Activated T-cell treated with anti-CD3 and anti-CD28 coated beads, Interleukin-2, amount 50 U/mL, for 72 hours (primary cell): ENCODE measurements at regions not wholly inside any gene's neighbourhood (a gene's known extent, or its start where the extent isn't known, plus 50 kb on each side); places are given as distances from the start of the nearest gene placed in this dataset.

Experiments used
- ATAC-seq, 2 donors: fragments of 150-1000 bp; cut with Tn5 transposase; replicated peaks in 1 of 2; 2 replicates each; pipeline ENCODE4 v1.10.0; 2021; ENCODE audit warnings: moderate library complexity in 2 of 2, mild to moderate bottlenecking in 1 of 2
- DNase-seq, 2 donors: peaks; one replicate each; pipeline ENCODE4 v3.0.0; 2021 to 2022; ENCODE audit warnings: mixed read lengths in 1 of 2
- H3K27ac Mint-ChIP-seq: one replicate; pipeline ENCODE4 v1.8.0; 2022; ENCODE audit warnings: mild to moderate bottlenecking, moderate library complexity, mixed read lengths
- H3K27me3 Mint-ChIP-seq: one replicate; pipeline ENCODE4 v1.8.0; 2022; ENCODE audit warnings: low read depth, mixed read lengths
- H3K36me3 Mint-ChIP-seq, 2 donors: one replicate each; pipeline ENCODE4 v1.8.0; 2022; ENCODE audit warnings: mixed read lengths in 2 of 2, mild to moderate bottlenecking in 1 of 2; ENCODE audit not compliant: insufficient read depth in 2 of 2
- H3K4me1 Mint-ChIP-seq: one replicate; pipeline ENCODE4 v1.8.0; 2022; ENCODE audit warnings: low read depth, mixed read lengths
- H3K4me3 Mint-ChIP-seq, 2 donors: one replicate each; pipeline ENCODE4 v1.8.0; 2022; ENCODE audit warnings: mild to moderate bottlenecking in 2 of 2, mixed read lengths in 2 of 2, moderate library complexity in 2 of 2
- H3K9me3 Mint-ChIP-seq, 2 donors: one replicate each; pipeline ENCODE4 v1.8.0; 2022; ENCODE audit warnings: mixed read lengths in 2 of 2

DNA sequence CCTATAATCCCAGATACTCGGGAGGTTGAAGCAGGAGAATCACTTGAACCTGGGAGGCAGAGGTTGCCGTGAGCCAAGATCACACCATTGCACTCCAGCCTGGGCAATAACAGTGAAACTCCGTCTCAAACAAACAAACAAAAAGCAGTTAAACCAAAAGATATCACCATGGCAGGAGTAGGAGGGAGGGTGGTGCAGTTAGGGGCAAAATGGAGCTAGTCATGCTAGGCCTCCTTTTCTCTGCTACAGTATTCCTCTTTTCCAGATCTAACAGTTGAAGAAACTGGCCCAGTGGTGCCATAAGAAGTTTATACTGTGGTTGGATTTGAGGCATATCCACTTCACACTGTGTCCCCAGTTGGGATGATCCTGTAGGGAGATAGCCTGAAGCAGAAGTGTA lies 261.6 kb downstream of the SKIDA1 start:
- ATAC-seq (no peak), DNase-seq (no peak)
- H3K27ac Mint-ChIP-seq, result no peak overlapping the region
- no peaks in the 10 kb centered on the region for H3K4me1 Mint-ChIP-seq
- no peak overlapping the region for H3K4me3 Mint-ChIP-seq
- peaks cover 0 to 2% of the 10 kb centered on the region in 2 donors for H3K36me3 Mint-ChIP-seq
- no peaks in the 10 kb centered on the region for H3K9me3 Mint-ChIP-seq
- no peaks in the 10 kb centered on the region for H3K27me3 Mint-ChIP-seq

- Mint-ChIP-seq H3K9me3 (no peaks in the 10 kb centered on the region), H3K4me1 (no peaks in the 10 kb centered on the region), H3K36me3 (peaks cover 0 to 2% of the 10 kb centered on the region in 2 donors), H3K4me3 (no peak overlapping the region), H3K27ac (no peak overlapping the region), H3K27me3 (no peaks in the 10 kb centered on the region)
- DNase-seq (no peak), ATAC-seq (no peak)
These were observed 262.1 kb downstream of the SKIDA1 start for GRCh38 chr10:21263263-21263803.

GRCh38 chr10:21261842-21262294 lies 263.6 kb downstream of the SKIDA1 start:
- no peak for DNase-seq
- no peaks in the 10 kb centered on the region for H3K4me1 Mint-ChIP-seq
- H3K9me3 Mint-ChIP-seq, result no peaks in the 10 kb centered on the region
- H3K36me3 Mint-ChIP-seq, result peaks cover 0 to 2% of the 10 kb centered on the region in 2 donors
- H3K27me3 Mint-ChIP-seq, result no peaks in the 10 kb centered on the region
- no peak for ATAC-seq
- H3K27ac Mint-ChIP-seq, result no peak overlapping the region
- H3K4me3 Mint-ChIP-seq, result no peak overlapping the region

GRCh38 chr10:21260506-21261149 lies 264.9 kb downstream of the SKIDA1 start:
- Mint-ChIP-seq H3K9me3 (no peaks in the 10 kb centered on the region), H3K4me1 (no peaks in the 10 kb centered on the region), H3K27me3 (no peaks in the 10 kb centered on the region), H3K36me3 (peaks cover 0 to 2% of the 10 kb centered on the region in 2 donors), H3K4me3 (no peak overlapping the region), H3K27ac (no peak overlapping the region)
- ATAC-seq, result no peak
- no peak for DNase-seq

DNA sequence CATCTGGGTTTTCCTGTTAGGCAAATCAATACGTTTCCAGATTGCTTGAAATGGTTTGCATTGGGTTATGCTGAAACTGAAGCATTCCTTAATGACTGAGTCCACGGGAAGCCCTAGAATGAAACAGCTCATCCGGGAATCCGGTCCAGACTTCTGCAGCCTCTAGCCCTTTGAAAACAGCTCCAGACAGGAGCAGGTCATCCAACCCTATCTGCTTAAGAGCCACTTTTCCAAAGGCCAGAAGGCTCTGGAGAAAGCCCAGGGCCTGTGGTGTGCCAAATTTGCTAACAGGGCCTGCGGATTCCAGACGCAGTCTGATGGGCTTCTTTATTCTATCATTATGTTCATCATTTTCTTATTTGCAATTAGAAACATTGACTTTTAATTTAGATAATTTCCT lies 265.4 kb downstream of the SKIDA1 start:
- ATAC-seq (no peak), DNase-seq (no peak)
- Mint-ChIP-seq H3K4me3 (no peak overlapping the region), H3K27me3 (no peaks in the 10 kb centered on the region), H3K27ac (no peak overlapping the region), H3K9me3 (no peaks in the 10 kb centered on the region), H3K4me1 (no peaks in the 10 kb centered on the region), H3K36me3 (no peaks in the 10 kb centered on the region)

GRCh38 chr10:21257919-21258318 lies 267.6 kb downstream of the SKIDA1 start:
- Mint-ChIP-seq H3K9me3 (no peaks in the 10 kb centered on the region), H3K27me3 (no peaks in the 10 kb centered on the region), H3K4me1 (no peaks in the 10 kb centered on the region), H3K27ac (no peak overlapping the region), H3K4me3 (no peak overlapping the region), H3K36me3 (no peaks in the 10 kb centered on the region)
- ATAC-seq, result no peak
- DNase-seq, result no peak

- Mint-ChIP-seq H3K9me3 (no peaks in the 10 kb centered on the region), H3K27me3 (no peaks in the 10 kb centered on the region), H3K36me3 (no peaks in the 10 kb centered on the region), H3K4me3 (no peak overlapping the region), H3K27ac (no peak overlapping the region), H3K4me1 (no peaks in the 10 kb centered on the region)
- ATAC-seq (no peak), DNase-seq (no peak)
These were observed 268.3 kb downstream of the SKIDA1 start for GRCh38 chr10:21257191-21257590.

DNA sequence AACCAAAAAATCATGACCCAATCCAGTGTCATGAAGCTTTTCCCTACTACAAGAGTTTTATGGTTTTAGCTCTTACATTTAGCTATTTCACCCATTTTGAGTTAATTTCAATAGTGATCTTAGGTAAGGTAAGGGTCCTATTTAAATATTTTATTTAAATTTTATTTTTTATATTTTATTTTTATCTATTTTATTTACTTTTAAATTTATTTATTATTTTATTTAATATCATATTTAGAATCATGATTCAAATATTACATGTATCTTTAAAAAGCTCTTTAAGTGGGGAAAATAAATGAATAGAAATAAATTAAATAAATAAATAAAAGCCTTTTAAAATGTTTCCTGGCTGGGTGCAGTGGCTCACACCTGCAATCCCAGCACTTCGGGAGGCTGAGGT lies 276.0 kb downstream of the SKIDA1 start:
- H3K27ac Mint-ChIP-seq, result no peak overlapping the region
- no peak for DNase-seq
- H3K4me1 Mint-ChIP-seq, result no peaks in the 10 kb centered on the region
- H3K36me3 Mint-ChIP-seq, result no peaks in the 10 kb centered on the region
- ATAC-seq, result no peak
- peaks cover 0 to 3% of the 10 kb centered on the region in 2 donors for H3K9me3 Mint-ChIP-seq
- H3K27me3 Mint-ChIP-seq, result peaks cover 9% of the 10 kb centered on the region
- H3K4me3 Mint-ChIP-seq, result no peak overlapping the region

DNA sequence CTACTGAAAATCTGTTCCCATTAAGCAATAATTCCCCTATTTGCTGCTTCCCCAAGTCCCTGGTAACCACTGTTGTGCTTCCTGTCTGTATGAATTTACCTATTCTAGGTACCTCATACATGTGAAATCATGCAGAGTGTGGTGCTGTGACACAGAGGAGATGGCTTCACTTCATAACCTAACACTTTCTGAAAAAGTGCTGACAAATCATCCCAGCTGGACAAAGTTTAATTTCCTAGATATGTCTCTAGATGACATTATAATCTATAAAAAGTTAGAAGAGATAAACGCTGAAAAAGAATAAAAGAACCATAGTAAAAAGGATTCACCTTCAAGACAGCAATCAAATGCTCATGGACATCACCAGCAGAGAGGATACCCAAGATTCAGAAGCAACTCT lies 277.9 kb downstream of the SKIDA1 start:
- H3K4me3 Mint-ChIP-seq, result no peak overlapping the region
- DNase-seq (no peak), ATAC-seq (no peak)
- H3K36me3 Mint-ChIP-seq, result no peaks in the 10 kb centered on the region
- H3K4me1 Mint-ChIP-seq, result no peaks in the 10 kb centered on the region
- no peak overlapping the region for H3K27ac Mint-ChIP-seq
- peaks cover 9% of the 10 kb centered on the region for H3K27me3 Mint-ChIP-seq
- peaks cover 0 to 3% of the 10 kb centered on the region in 2 donors for H3K9me3 Mint-ChIP-seq

- DNase-seq, result no peak
- peaks cover 9% of the 10 kb centered on the region for H3K27me3 Mint-ChIP-seq
- no peaks in the 10 kb centered on the region for H3K4me1 Mint-ChIP-seq
- no peak for ATAC-seq
- H3K4me3 Mint-ChIP-seq, result no peak overlapping the region
- H3K9me3 Mint-ChIP-seq, result peaks cover 0 to 3% of the 10 kb centered on the region in 2 donors
- H3K36me3 Mint-ChIP-seq, result no peaks in the 10 kb centered on the region
- H3K27ac Mint-ChIP-seq, result no peak overlapping the region
These were observed 279.3 kb downstream of the SKIDA1 start for GRCh38 chr10:21246178-21246577.

GRCh38 chr10:21243748-21244257 lies 281.7 kb downstream of the SKIDA1 start:
- Mint-ChIP-seq H3K4me3 (no peak overlapping the region), H3K36me3 (no peaks in the 10 kb centered on the region)
- ATAC-seq, result no peak

GRCh38 chr10:21242915-21243314 lies 282.6 kb downstream of the SKIDA1 start:
- ATAC-seq (no peak), DNase-seq (no peak)
- Mint-ChIP-seq H3K27me3 (no peaks in the 10 kb centered on the region), H3K4me3 (no peak overlapping the region), H3K9me3 (peaks cover 0 to 2% of the 10 kb centered on the region in 2 donors), H3K27ac (no peak overlapping the region), H3K4me1 (no peaks in the 10 kb centered on the region), H3K36me3 (no peaks in the 10 kb centered on the region)

More at GRCh38 chr10:21243748-21244257, 281.7 kb downstream of the SKIDA1 start:
- peaks cover 0 to 3% of the 10 kb centered on the region in 2 donors for H3K9me3 Mint-ChIP-seq
- no peak for DNase-seq
- H3K27me3 Mint-ChIP-seq, result peaks cover 7% of the 10 kb centered on the region
- no peaks in the 10 kb centered on the region for H3K4me1 Mint-ChIP-seq
- H3K27ac Mint-ChIP-seq, result no peak overlapping the region

DNA sequence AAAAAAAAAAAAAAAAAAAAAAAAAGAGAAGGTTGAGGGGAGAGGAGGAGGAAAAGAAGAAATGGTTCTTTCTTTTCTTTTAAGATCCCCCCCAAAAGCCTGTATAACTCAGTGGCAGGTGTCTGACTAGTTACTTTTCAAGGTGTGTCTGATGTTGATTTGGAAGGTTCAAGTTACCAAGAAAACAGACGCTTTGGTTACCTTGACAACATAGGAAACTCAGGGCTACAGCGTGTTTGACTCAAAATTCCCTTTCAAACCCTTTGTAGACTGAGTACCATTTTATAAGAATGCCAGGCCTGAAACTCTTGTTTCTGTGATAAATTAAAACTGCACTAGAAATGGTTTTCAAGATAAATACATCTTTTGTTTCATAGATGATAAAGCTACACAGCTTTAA lies 286.8 kb downstream of the SKIDA1 start:
- no peak overlapping the region for H3K4me3 Mint-ChIP-seq
- ATAC-seq (no peak), DNase-seq (no peak)
- H3K27me3 Mint-ChIP-seq, result no peaks in the 10 kb centered on the region
- H3K9me3 Mint-ChIP-seq, result no peaks in the 10 kb centered on the region
- H3K27ac Mint-ChIP-seq, result no peak overlapping the region
- no peaks in the 10 kb centered on the region for H3K36me3 Mint-ChIP-seq
- no peaks in the 10 kb centered on the region for H3K4me1 Mint-ChIP-seq

- ATAC-seq (no peak), DNase-seq (no peak)
- no peaks in the 10 kb centered on the region for H3K27me3 Mint-ChIP-seq
- no peaks in the 10 kb centered on the region for H3K4me1 Mint-ChIP-seq
- no peak overlapping the region for H3K4me3 Mint-ChIP-seq
- H3K36me3 Mint-ChIP-seq, result no peaks in the 10 kb centered on the region
- H3K9me3 Mint-ChIP-seq, result no peaks in the 10 kb centered on the region
- H3K27ac Mint-ChIP-seq, result no peak overlapping the region
These were observed 287.4 kb downstream of the SKIDA1 start for GRCh38 chr10:21238044-21238443.
